ENCODE measurements at regions not wholly inside any gene's neighbourhood (a gene's known extent, or its start where the extent isn't known, plus 50 kb on each side); places are given as distances from the start of the nearest gene placed in this dataset.

GRCh38 chr22:48331266-48331665 is 1496.4 kb downstream of the BRD1 start (continued):
- TF ChIP-seq, protein P1, sequence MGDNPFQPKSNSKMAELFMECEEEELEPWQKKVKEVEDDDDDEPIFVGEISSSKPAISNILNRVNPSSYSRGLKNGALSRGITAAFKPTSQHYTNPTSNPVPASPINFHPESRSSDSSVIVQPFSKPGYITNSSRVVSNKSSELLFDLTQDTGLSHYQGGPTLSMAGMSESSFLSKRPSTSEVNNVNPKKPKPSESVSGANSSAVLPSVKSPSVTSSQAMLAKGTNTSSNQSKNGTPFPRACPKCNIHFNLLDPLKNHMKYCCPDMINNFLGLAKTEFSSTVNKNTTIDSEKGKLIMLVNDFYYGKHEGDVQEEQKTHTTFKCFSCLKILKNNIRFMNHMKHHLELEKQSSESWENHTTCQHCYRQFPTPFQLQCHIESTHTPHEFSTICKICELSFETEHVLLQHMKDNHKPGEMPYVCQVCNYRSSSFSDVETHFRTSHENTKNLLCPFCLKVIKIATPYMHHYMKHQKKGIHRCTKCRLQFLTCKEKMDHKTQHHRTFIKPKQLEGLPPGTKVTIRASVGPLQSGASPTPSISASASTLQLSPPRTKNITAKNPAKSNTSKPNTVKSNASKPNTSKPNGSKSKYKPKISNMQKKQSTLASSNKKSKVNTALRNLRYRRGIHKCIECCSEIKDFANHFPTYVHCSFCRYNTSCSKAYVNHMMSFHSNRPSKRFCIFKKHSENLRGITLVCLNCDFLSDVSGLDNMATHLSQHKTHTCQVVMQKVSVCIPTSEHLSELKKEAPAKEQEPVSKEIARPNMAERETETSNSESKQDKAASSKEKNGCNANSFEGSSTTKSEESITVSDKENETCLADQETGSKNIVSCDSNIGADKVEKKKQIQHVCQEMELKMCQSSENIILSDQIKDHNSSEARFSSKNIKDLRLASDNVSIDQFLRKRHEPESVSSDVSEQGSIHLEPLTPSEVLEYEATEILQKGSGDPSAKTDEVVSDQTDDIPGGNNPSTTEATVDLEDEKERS (tag by site-specific recombination; IDR thresholded peaks at IDR 0.05), result no peak
- TF ChIP-seq KLF8 (tag by site-specific recombination; IDR thresholded peaks at IDR 0.05) (no peak), HOXC10 (CRISPR knock-in tag; IDR thresholded peaks at IDR 0.05) (no peak)

DNA sequence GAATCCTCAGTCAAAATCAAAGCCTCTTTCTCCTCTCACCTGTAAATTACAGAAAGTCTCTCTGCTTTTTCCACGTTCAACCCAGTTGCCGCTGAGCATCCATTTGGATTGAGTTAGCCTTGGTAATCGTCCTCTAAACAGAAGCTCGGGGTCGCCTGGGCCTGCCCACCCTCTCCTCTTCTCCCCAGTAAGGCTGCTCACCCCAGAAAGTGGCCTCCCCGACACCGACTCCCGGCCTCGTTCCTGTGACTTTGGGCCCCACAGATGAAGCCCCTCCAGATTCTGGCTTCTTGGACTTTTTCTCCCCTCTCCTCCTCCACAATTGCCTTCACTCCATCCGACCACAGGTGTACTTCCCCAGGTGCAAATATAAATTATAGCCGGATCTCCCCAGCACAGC is 1500.0 kb downstream of the BRD1 start:
- CTCF ChIA-PET, result no interaction called here
- POLR2A ChIA-PET, result no interaction called here

More for the DNA sequence above, 1500.0 kb downstream of the BRD1 start:
- H3K9me3 ChIP-seq (ENCODE audit: control insufficient read depth, insufficient read depth, low read depth, low read length), result peaks cover 5% of the 10 kb centered on the region
- H3K36me3 ChIP-seq (ENCODE audit: control insufficient read depth in 2 of 2, insufficient read depth in 1 of 2, low read length in 2 of 2), result no peaks in the 10 kb centered on the region
- no peaks in the 10 kb centered on the region for H3K4me1 ChIP-seq (ENCODE audit: control insufficient read depth, insufficient read depth, low read length)
- no peak overlapping the region for H3K4me3 ChIP-seq (ENCODE audit: low read depth, low read length)
- TF ChIP-seq PRDM1 (tag by site-specific recombination; IDR thresholded peaks at IDR 0.05), result no peak
- TF ChIP-seq KLF9 (tag by site-specific recombination; IDR thresholded peaks at IDR 0.05; ENCODE audit: low read depth), result no peak
- TF ChIP-seq, protein P2, sequence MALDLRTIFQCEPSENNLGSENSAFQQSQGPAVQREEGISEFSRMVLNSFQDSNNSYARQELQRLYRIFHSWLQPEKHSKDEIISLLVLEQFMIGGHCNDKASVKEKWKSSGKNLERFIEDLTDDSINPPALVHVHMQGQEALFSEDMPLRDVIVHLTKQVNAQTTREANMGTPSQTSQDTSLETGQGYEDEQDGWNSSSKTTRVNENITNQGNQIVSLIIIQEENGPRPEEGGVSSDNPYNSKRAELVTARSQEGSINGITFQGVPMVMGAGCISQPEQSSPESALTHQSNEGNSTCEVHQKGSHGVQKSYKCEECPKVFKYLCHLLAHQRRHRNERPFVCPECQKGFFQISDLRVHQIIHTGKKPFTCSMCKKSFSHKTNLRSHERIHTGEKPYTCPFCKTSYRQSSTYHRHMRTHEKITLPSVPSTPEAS (tag by site-specific recombination; IDR thresholded peaks at IDR 0.05), result no peak
- TF ChIP-seq ZNF423 (tag by site-specific recombination; IDR thresholded peaks at IDR 0.05), result no peak
- TF ChIP-seq ZNF585B (tag by site-specific recombination; IDR thresholded peaks at IDR 0.05), result no peak
- TF ChIP-seq ZEB2 (tag by site-specific recombination; IDR thresholded peaks at IDR 0.05), result no peak
- TF ChIP-seq ZNF530 (tag by site-specific recombination; IDR thresholded peaks at IDR 0.05; ENCODE audit: low read depth), result no peak
- no peak for TF ChIP-seq ZSCAN5A (tag by site-specific recombination; IDR thresholded peaks at IDR 0.05)
- no peak for TF ChIP-seq ZNF600 (tag by site-specific recombination; IDR thresholded peaks at IDR 0.05)
- no peak for TF ChIP-seq ZNF248 (tag by site-specific recombination; IDR thresholded peaks at IDR 0.05)
- no peak for TF ChIP-seq ZBTB21 (tag by site-specific recombination; IDR thresholded peaks at IDR 0.05)
- TF ChIP-seq, protein P3, sequence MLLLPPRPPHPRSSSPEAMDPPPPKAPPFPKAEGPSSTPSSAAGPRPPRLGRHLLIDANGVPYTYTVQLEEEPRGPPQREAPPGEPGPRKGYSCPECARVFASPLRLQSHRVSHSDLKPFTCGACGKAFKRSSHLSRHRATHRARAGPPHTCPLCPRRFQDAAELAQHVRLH (tag by site-specific recombination; IDR thresholded peaks at IDR 0.05), result no peak
- no peak for TF ChIP-seq ZNF211 (tag by site-specific recombination; IDR thresholded peaks at IDR 0.05; ENCODE audit: low read depth)
- no peak for TF ChIP-seq ZNF155 (tag by site-specific recombination; IDR thresholded peaks at IDR 0.05)
- TF ChIP-seq ZNF121 (tag by site-specific recombination; IDR thresholded peaks at IDR 0.05), result no peak
- TF ChIP-seq ZNF404 (tag by site-specific recombination; IDR thresholded peaks at IDR 0.05), result no peak
- TF ChIP-seq, protein P4, sequence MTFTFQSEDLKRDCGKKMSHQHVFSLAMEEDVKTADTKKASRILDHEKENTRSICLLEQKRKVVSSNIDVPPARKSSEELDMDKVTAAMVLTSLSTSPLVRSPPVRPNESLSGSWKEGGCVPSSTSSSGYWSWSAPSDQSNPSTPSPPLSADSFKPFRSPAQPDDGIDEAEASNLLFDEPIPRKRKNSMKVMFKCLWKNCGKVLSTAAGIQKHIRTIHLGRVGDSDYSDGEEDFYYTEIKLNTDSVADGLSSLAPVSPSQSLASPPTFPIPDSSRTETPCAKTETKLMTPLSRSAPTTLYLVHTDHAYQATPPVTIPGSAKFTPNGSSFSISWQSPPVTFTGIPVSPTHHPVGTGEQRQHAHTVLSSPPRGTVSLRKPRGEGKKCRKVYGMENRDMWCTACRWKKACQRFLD (tag by site-specific recombination; IDR thresholded peaks at IDR 0.05), result no peak
- no peak for TF ChIP-seq OVOL3 (tag by site-specific recombination; IDR thresholded peaks at IDR 0.05)
- TF ChIP-seq, protein P5, sequence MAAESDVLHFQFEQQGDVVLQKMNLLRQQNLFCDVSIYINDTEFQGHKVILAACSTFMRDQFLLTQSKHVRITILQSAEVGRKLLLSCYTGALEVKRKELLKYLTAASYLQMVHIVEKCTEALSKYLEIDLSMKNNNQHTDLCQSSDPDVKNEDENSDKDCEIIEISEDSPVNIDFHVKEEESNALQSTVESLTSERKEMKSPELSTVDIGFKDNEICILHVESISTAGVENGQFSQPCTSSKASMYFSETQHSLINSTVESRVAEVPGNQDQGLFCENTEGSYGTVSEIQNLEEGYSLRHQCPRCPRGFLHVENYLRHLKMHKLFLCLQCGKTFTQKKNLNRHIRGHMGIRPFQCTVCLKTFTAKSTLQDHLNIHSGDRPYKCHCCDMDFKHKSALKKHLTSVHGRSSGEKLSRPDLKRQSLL (tag by site-specific recombination; IDR thresholded peaks at IDR 0.05), result no peak
- no peak for TF ChIP-seq ZBTB8A (tag by site-specific recombination; IDR thresholded peaks at IDR 0.05)
- no peak overlapping the region for H3K27ac ChIP-seq (ENCODE audit: extremely low read depth, low read depth, low read length)
